GM10266 (cell line): ENCODE measurements at regions not wholly inside any gene's neighbourhood (a gene's known extent, or its start where the extent isn't known, plus 50 kb on each side); places are given as distances from the start of the nearest gene placed in this dataset.

Experiments used
- DNase-seq: peaks from one replicate; pipeline ENCODE4 v3.0.0; 2012; ENCODE audit errors: extremely low spot score
- TF ChIP-seq, protein P1 (sequence below): IDR thresholded peaks from 2 replicates; pipeline ENCODE4 v1.5.1; 2012; ENCODE audit warnings: mild to moderate bottlenecking, low read depth; ENCODE audit not compliant: control insufficient read depth, insufficient read depth; ENCODE audit errors: missing control alignments

DNA sequence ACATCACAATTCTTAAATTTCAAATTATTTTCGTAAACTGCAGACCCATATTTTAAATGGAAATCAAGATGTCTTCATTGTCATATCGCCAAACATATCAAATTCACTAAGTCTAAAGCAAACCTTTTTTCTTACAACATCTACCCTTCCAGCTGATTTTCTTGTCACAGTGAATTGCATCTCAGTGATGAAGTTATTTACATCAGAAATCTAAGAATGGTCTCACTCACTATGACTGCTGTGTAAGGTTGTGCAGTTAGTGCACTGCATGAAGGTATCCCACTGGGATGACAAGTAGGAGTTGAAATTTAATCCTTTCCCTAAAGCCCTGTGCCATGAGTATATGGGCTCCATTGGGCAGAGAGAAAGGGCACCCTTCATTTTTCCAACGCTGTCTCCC is 399.4 kb upstream of the ITGA1 start:
- TF ChIP-seq, protein P1, sequence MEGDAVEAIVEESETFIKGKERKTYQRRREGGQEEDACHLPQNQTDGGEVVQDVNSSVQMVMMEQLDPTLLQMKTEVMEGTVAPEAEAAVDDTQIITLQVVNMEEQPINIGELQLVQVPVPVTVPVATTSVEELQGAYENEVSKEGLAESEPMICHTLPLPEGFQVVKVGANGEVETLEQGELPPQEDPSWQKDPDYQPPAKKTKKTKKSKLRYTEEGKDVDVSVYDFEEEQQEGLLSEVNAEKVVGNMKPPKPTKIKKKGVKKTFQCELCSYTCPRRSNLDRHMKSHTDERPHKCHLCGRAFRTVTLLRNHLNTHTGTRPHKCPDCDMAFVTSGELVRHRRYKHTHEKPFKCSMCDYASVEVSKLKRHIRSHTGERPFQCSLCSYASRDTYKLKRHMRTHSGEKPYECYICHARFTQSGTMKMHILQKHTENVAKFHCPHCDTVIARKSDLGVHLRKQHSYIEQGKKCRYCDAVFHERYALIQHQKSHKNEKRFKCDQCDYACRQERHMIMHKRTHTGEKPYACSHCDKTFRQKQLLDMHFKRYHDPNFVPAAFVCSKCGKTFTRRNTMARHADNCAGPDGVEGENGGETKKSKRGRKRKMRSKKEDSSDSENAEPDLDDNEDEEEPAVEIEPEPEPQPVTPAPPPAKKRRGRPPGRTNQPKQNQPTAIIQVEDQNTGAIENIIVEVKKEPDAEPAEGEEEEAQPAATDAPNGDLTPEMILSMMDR: no peak
- no peak for DNase-seq

DNA sequence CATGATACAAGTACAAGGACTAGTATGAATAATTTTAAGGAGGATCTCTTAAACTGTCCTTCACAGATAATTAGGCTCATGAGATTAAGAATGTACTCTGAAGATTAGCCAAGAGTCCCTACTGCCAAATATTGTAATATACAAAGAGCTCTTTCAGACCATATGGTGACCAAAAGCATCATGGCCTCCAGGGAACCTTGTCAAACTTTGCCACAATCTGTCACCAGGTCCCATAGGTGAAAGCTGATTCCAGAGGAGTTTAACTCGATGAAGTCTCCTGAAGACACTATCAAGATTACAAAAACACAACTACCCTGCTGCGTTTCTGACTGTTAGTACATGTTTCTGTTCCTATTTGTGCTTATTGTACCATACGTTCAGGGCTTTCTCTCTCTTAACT is 395.4 kb upstream of the ITGA1 start:
- TF ChIP-seq, protein P1: no peak
- no peak for DNase-seq

DNA sequence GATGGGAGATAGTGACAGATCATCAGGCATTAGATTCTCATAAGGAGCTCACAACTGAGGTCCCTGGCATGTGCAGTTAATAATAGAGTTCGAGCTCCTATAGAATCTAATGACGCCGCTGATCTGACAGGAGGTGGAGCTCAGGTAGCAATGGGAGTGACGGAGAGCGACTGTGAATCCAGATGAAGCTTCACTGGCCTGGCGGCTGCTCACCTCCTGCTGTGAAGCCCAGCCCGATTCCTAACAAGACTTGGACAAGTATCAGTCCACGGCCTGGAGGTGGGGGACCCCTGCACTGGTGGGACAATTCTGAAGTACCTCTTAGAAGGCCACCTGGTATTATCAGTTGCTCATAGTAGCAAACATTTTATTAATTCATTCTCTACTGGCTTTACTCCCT is 377.9 kb upstream of the ITGA1 start:
- TF ChIP-seq, protein P1: no peak
- no peak for DNase-seq

DNA sequence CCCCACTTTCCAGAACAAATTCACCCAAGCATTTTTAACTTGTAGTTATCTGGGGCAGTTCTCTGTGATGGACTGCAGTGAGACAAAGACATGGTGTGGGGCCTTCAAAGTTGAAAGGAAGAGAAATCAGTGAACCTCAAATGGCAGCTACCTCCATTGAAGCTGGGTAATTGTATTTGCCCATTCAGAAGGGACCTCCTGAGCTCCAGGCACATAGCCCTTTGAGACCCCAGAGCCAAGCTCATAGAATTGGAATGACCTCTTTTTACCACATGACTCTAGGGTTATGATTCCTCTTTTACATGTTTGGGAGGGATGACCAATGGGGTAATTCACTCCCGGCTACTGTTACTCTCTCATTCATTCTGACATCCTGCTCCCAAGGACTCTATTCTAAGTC is 368.4 kb upstream of the ITGA1 start:
- no peak for DNase-seq
- TF ChIP-seq, protein P1: no peak

DNA sequence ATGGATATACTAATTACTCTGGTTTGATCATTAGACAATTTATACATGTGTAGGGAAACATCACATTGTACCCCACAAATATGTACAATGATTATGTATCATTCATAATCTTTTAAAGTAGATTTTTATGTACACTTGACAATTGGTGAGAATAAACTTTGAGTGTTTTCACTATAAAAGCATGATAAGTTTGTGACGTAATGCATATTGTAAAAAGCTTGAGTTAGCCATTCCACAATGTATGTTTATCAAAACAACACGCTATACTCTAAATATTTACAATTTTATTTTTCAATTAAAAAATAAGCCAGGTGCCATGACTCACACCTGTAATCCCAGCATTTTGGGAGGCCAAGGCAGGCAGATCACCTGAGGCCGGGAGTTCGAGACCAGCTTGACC is 360.1 kb upstream of the ITGA1 start:
- TF ChIP-seq, protein P1: no peak
- no peak for DNase-seq

DNA sequence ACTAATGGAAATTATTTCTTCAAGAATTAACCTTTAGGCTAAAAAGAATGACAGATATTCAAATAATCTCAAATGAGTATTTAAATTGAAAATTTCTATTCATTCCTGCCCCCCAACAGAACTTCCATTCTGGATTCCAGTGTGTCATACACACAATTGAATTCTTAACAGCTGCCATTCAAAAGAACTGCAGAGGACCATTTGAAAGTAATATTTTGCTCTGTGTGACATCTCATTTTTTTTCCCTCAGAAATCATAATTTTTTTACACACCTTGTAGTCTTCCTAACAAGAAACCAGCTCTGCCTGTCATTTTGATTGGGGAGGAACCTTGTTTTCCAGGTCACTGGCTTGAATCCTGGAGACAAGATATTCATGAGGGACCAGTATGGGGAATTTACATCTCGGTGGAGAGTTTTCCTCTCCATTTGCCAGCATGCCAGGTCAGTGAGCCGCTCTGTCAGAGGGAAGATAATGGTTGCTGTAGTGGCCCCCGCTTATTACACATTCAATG is 358.7 kb upstream of the ITGA1 start:
- no peak for DNase-seq
- TF ChIP-seq, protein P1: no peak

DNA sequence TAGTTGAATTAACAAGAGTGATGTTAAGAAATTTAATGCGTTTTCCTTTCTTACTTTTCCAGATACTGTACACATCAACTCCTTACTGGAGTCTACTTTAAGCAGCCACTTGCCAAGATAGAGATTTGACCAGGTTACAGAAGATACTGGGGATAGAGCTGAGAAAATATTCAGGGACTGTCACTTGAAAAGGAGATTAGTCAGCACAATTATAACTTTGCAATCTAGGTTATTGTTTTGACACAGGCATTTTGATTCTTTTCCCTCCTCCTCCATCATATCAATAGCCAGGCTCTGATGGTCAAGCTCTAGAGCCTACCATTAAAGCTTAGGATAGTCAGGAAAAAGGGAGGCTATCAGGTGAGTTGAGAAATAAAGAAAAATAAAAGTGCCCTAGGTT is 345.9 kb upstream of the ITGA1 start:
- no peak for DNase-seq
- TF ChIP-seq, protein P1: no peak
